Transverse colon (tissue), 4 donors: ENCODE measurements at regions not wholly inside any gene's neighbourhood (a gene's known extent, or its start where the extent isn't known, plus 50 kb on each side); places are given as distances from the start of the nearest gene placed in this dataset.

Source experiments
- DNase-seq: peaks from one replicate; pipeline ENCODE4 v3.0.0-alpha.2; 2019
- H3K27ac ChIP-seq, 4 donors: fragments of 200-600 bp; sonication (generic); 2 replicates each; pipeline ENCODE4 v1.5.1; 2016 to 2018; ENCODE audit warnings: inconsistent platforms in 4 of 4
- H3K27me3 ChIP-seq: fragments of 200-600 bp; sonication (generic); 2 replicates; pipeline ENCODE4 v1.5.1; 2017; ENCODE audit warnings: inconsistent platforms
- H3K36me3 ChIP-seq, 4 donors: fragments of 200-600 bp; sonication (generic); 2 replicates each; pipeline ENCODE4 v1.5.1; 2017 to 2019; ENCODE audit warnings: inconsistent platforms in 4 of 4
- H3K4me1 ChIP-seq, 4 donors: fragments of 200-600 bp; sonication (generic); 2 replicates each; pipeline ENCODE4 v1.5.1; 2017 to 2020; ENCODE audit warnings: inconsistent platforms in 4 of 4
- H3K4me3 ChIP-seq, 4 donors: fragments of 200-600 bp; sonication (generic); 1 replicate in 1 of 4; 2 replicates in 3 of 4; pipeline versions ENCODE4 v1.5.1 to v1.6.1; 2017 to 2019; ENCODE audit warnings: inconsistent platforms in 4 of 4
- H3K9me3 ChIP-seq, 2 donors: fragments of 200-600 bp; sonication (generic); 2 replicates each; pipeline ENCODE4 v1.5.1; 2017 to 2019; ENCODE audit warnings: inconsistent platforms in 2 of 2
- CTCF ChIP-seq, 5 experiments: fragments of 200-600 bp in 3 of 5; fragments of 450-650 bp in 2 of 5; sonication (generic) in 3 of 5; IDR thresholded peaks; 1 replicate in 2 of 5; 2 replicates in 3 of 5; pipeline ENCODE4 v1.5.1; 2016 to 2017; ENCODE audit warnings: antibody characterized with exemption in 5 of 5, inconsistent platforms in 3 of 5, mild to moderate bottlenecking in 2 of 5, moderate library complexity in 1 of 5
- EP300 ChIP-seq: sonication (generic); formaldehyde crosslinking; IDR thresholded peaks from one replicate; pipeline ENCODE4 v1.6.1; 2017; ENCODE audit warnings: antibody characterized with exemption, low read depth
- POLR2A ChIP-seq: fragments of 450-650 bp; IDR thresholded peaks from one replicate; pipeline ENCODE4 v1.6.1; 2016; ENCODE audit warnings: antibody characterized with exemption, mild to moderate bottlenecking, moderate library complexity
- POLR2AphosphoS5 ChIP-seq, 3 donors: sonication (generic); formaldehyde crosslinking; IDR thresholded peaks; one replicate each; pipeline ENCODE4 v1.6.1; 2016; ENCODE audit warnings: antibody characterized with exemption in 3 of 3
- WGBS, 2 donors: methylation state at CpG; one replicate each; pipeline ENCODE4 v1.1.5; 2018; ENCODE audit warnings: low coverage in 1 of 2; 5-methylcytosine and 5-hydroxymethylcytosine counted together
- in situ Hi-C, 4 donors: fragments of 200-750 bp; cut with MboI; loops; one replicate each; pipeline versions ENCODE4 v1.15.0 to v1.15.1; 2017; ENCODE audit warnings: low sequenced_read_pairs in 3 of 4, low pct_ligation_motif_present in 1 of 4, low pct_unique_long_range_greater_than_20kb in 1 of 4
- intact Hi-C: fragments of 100-400 bp; cut with DNase I; formaldehyde crosslinking; loops from one replicate; pipeline ENCODE4 v1.15.1; 2023; ENCODE audit warnings: low total_unique reads

GRCh38 chr16:66203476-66203875 is 163.0 kb upstream of the CDH5 start:
- TF ChIP-seq EP300: no peak
- no peak for TF ChIP-seq POLR2AphosphoS5 (IDR thresholded peaks at IDR 0.05)
- TF ChIP-seq CTCF (IDR thresholded peaks at IDR 0.05): no peak
- no peak for TF ChIP-seq POLR2A
- in situ Hi-C loops: no loop called here
- peaks cover 0 to 5% (median 1%) of the 10 kb centered on the region in 4 donors for H3K4me1 ChIP-seq
- no peaks in the 10 kb centered on the region for H3K9me3 ChIP-seq
- no peak for DNase-seq
- H3K27ac ChIP-seq: no peak overlapping the region
- intact Hi-C loops: no loop called here
- H3K4me3 ChIP-seq: no peak overlapping the region
- 92% methylated on average over 2 to 4 of the region's 4 CpGs for WGBS, 2 donors
- H3K27me3 ChIP-seq: no peaks in the 10 kb centered on the region
- H3K36me3 ChIP-seq: no peaks in the 10 kb centered on the region

DNA sequence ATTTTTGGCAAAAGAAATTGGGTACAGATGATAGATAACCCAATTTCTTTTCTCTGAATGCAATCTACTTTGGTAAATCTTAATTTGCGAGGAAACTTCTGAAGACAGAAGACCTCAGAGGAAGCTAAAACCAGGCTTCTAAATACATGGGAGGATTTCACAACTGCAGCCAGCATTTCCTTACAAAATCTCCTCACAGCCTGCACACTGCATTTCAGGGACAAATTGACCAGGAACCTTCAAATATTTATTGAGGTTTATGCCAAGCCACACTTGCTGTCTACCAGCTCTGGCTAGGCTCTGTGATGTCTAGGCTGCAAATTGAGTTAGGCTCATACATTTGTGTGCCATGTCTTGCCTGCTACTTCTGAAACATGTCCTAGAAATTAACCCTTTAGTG is 167.3 kb upstream of the CDH5 start:
- no peak for DNase-seq
- no peaks in the 10 kb centered on the region for H3K9me3 ChIP-seq
- intact Hi-C loops (no loop called here), in situ Hi-C loops (no loop called here)
- no peaks in the 10 kb centered on the region for H3K27me3 ChIP-seq
- H3K4me3 ChIP-seq: no peak overlapping the region
- 80 to 84% methylated on average over 1 of the region's 1 CpG for WGBS, 2 donors
- TF ChIP-seq POLR2A (no peak), CTCF (IDR thresholded peaks at IDR 0.05) (no peak), POLR2AphosphoS5 (IDR thresholded peaks at IDR 0.05) (no peak), EP300 (no peak)
- no peaks in the 10 kb centered on the region for H3K4me1 ChIP-seq
- H3K36me3 ChIP-seq: no peaks in the 10 kb centered on the region
- H3K27ac ChIP-seq: no peak overlapping the region

DNA sequence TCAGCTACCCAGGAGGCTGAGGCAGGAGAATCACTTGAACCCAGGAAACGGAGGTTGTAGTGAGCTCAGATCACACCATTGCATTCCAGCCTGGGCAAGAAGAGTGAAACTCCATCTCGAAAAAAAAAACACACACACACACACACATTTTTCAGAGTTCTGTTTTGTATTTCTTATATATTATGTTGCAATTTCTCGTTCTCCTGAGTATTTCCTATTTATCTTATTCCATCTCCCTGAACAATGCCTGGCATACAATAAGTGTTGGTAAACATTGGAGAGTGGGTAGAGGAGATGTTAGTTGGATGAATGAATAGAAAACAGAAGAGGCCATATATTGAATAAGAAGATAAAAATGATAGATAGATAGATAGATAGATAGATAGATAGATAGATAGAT is 167.8 kb upstream of the CDH5 start:
- H3K27ac ChIP-seq: no peak overlapping the region
- no peak overlapping the region for H3K4me3 ChIP-seq
- H3K9me3 ChIP-seq: no peaks in the 10 kb centered on the region
- in situ Hi-C loops (no loop called here), intact Hi-C loops (no loop called here)
- H3K4me1 ChIP-seq: no peaks in the 10 kb centered on the region
- DNase-seq: no peak
- no peaks in the 10 kb centered on the region for H3K36me3 ChIP-seq
- WGBS, 2 donors: 41 to 77% methylated on average over 3 of the region's 3 CpGs
- no peak for TF ChIP-seq POLR2A
- TF ChIP-seq CTCF (IDR thresholded peaks at IDR 0.05): no peak
- no peak for TF ChIP-seq POLR2AphosphoS5 (IDR thresholded peaks at IDR 0.05)
- no peak for TF ChIP-seq EP300
- H3K27me3 ChIP-seq: no peaks in the 10 kb centered on the region

DNA sequence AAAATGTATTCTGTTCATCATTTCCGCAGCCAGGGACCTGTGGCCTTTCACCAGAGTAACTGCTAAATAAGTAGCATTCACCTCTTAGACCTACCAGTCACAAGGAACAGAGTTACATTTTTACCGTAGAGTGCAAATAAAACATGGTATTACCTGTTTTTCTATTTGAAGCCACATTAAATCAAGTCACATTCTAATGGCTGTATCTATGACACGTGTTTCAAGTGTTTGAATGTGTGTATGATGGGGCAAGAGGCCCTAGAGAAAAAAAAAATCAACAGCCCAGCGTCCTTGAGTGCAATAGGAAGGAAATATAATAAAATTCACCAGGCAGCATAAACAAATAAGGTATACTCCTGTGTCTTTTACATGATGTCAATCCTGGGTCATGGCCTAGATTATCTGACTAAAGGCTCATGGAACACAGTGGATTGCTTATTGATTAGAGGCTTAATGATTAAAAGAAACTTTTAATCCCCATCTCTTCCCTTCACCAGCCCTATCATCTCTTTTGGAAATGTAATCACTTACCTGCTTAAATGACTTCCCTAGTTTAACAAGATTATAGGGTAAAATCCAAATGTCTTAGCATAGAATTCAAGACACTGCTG is 168.7 kb upstream of the CDH5 start:
- Histone ChIP-seq H3K4me3 (no peak overlapping the region), H3K9me3 (no peaks in the 10 kb centered on the region), H3K27ac (no peak overlapping the region), H3K4me1 (no peaks in the 10 kb centered on the region), H3K36me3 (no peaks in the 10 kb centered on the region), H3K27me3 (no peaks in the 10 kb centered on the region)
- no peak for DNase-seq
- TF ChIP-seq POLR2A: no peak
- no peak for TF ChIP-seq EP300
- WGBS, 2 donors: 54 to 61% methylated on average over 4 of the region's 4 CpGs
- intact Hi-C loops (no loop called here), in situ Hi-C loops (no loop called here)

DNA sequence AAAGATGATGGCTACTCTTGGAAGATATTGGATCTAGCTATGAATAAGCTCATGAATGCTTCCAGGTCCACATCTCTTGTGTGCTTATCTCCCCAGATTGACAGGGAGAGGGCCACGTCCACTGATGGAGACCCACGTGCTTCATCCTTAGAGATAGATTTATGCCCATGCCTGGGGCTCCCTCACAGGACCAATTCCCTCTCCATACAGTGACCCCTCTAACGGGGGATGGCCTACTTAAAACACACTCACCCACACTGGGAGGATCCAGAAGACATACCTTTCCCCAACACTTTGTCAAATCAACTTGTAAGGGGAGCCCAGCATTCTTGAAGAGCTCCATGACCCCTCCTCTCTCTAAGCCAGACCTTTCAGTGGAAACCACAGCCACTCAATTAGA is 169.7 kb upstream of the CDH5 start:
- in situ Hi-C loops: no loop called here
- Histone ChIP-seq H3K9me3 (no peaks in the 10 kb centered on the region), H3K27me3 (no peaks in the 10 kb centered on the region), H3K4me3 (no peak overlapping the region), H3K36me3 (no peaks in the 10 kb centered on the region), H3K27ac (no peak overlapping the region), H3K4me1 (no peaks in the 10 kb centered on the region)
- 64% methylated on average over 3 of the region's 3 CpGs; no CpG with 5 or more reads in 1 of the 2 donors for WGBS, 2 donors
- TF ChIP-seq CTCF (IDR thresholded peaks at IDR 0.05): no peak
- TF ChIP-seq EP300: no peak
- TF ChIP-seq POLR2A: no peak
- TF ChIP-seq POLR2AphosphoS5 (IDR thresholded peaks at IDR 0.05): no peak
- no peak for DNase-seq
- intact Hi-C loops: no loop called here
